GM19467 (cell line): ENCODE measurements at regions not wholly inside any gene's neighbourhood (a gene's known extent, or its start where the extent isn't known, plus 50 kb on each side); places are given as distances from the start of the nearest gene placed in this dataset.

Experiments
- ATAC-seq: cut with Tn5 transposase; IDR thresholded peaks from one replicate; pipeline ENCODE4 v1.9.1; 2021; ENCODE audit warnings: mild to moderate bottlenecking, moderate library complexity; ENCODE audit not compliant: unreplicated experiment

DNA sequence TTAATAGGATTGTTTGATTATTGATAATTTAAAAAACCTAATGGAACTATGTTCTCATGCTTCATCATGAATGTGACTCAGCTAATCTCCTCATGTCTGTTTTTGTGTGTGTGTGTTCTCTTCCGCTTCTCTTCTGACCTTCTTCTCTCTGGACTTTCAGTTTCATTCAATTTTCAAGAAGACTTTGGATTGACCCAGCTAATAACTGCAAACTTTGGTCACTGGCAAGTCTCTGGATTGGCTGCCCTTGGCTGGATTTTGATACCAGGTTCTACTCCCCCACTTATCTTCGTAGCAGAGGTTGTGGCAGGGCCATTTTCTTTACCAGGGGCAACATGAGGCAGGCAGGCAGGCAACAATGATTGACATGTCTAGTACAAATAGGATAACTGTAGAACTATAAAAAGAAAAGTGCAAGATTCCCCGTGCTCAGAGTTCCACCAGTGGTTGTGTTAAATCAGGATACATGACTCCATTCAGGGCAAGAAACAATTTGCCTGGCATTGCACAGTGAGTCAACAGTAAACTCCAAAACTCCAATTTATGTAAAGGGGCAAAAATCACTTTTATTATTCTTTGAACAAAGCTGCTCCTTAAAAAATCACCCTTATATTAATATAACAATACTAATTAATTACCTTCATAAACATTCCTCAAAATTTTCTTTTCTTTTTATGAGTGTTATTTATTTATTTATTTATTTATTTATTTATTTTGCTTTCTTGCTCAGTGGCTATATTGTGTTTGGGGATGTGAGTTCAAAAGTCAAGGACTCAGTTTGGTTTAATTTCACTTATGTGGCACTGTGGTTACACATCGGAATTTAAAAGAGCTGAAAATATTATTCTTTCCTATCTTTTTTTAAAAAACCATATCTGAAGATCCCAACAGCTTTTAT lies 167.6 kb downstream of the RND3 start:
- ATAC-seq, result no peak

DNA sequence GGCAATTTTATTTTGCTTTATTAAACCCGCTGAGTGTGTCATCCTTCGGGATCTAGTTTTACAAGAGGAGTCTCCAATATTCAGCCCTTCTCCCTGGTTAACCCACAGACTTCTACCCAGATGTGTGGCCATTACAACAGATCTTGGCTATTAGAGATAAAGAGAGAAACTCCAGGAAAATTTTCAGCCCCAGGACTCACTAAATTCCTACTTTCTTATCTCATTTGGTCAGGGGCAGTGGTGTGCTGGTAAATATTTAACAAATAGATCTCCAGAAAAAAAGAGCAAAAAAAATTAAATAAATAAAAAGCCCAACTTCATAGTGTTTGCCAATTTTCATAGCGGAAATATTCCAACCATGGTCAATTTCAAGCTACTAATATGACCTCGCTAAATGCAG lies 168.4 kb downstream of the RND3 start:
- ATAC-seq, result no peak

DNA sequence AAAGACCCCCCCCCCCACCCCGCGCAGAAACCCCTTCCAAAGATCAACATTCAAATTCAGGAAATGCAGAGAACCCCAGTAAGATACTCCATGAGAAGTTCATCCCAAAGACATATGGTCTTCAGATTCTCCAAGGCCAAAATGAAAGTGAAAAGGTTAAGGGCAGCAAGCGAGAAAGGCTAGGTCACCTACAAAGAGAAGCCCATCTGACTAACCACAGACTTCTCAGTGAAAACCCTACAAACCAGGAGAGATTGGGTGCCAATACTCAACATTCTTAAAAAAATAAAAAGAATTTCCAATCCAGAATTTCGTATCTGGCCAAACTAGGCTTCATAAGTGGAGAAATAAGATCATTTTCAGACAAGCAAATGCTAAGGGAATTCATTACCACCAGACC lies 175.2 kb downstream of the RND3 start:
- ATAC-seq, result no peak

DNA sequence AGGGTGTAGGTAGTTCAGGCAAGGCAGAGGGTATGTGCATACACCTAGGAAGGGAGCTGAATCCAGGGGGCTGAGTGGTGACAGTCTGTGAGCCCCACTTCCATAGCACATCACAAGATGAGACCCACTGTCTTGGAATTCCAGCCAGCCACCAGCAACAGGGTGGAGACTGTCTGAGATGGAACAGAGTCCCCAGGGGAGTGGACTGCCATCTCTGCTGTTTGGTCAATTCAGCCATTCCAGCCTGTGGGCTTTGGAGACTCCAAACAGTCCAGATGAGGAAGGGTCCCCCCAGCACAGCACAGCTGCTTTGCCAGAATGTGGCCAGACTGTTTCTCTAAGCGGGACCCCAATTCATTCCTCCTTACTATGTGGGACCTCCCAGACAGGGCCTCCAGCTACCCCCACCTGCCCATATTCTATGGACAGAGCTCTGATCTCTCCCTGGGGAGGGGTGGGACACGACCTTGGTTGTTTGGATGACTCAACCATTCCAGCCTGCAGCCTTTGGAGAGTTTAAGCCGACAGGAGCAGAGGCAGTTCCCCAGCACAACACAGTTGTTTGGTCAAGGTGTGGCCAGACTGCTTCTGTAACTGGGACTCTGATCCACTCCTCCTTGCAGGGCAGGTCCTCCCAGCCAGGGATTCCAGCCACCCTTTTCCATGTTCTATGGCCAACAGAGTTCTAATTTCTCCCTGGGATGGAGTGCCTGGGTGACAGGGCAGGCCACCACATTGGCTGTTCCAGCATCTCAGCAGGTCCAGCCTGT lies 178.0 kb downstream of the RND3 start:
- no peak for ATAC-seq

DNA sequence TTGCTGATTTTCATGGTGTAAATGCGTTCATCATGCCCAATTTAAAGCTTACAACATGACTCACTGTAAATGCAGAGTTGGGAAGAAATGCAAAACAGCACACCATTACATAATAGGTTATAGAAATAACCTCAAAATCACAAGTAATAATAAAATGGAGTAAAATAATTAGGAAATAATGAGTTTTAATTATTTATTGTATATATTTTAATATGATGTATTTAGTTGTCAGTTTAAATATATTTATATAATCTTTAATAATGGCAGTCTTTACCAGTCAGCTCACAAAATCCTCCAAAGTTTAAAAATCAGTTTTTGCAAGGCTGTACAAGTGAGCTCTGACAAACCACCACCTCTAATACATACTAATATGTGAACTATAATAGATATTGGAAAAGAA lies 180.2 kb downstream of the RND3 start:
- ATAC-seq, result no peak

DNA sequence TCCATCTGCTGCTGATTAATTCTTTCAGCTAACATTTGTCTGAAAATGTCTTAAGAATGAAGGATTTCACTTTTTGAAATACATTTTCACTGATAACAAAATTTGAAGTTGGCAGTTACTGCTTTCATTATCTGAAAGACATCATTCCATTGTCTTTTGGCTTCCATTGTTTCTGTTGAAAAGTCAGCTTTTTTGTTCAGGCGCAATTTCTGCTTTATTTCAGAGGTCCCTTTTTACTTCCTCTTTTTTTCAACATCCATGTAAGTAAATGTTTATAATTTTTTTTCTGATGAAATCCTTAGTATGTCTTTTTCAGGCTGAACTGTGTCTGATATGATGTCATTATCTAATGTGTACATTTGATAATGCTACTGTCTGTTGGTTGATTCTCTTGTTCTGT lies 184.2 kb downstream of the RND3 start:
- no peak for ATAC-seq

DNA sequence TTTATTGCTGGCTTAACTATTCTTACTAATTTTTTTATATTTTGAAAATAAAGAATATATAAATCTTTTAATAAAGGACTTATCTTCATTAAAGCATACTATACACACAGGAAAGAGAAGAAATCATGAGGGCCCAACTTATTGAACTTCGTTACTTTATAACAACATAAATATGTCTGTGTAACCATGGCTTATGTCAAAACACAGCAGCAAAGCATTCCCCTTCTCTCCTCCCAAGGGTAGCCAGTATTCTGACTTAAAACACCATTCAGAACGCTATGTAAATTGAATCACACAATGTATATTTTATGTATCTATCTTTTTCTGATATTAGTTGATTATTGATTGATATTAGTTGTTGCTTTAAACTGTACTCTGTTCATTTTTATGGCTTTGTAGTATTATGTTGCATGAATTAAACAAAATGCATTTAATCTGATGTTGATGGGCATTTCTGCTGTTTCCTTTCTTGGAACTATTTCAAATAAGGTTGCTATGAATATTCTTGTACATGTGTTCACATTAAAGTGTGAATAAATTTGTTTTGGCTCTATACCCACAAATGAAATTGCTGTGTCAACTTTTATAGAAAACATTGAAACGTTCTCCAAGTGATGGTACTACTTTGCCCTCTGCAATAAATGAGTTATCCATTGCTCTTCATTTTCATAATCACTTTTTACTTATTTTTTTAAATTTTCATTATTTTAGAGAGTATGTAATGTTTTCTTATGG lies 188.7 kb downstream of the RND3 start:
- no peak for ATAC-seq

DNA sequence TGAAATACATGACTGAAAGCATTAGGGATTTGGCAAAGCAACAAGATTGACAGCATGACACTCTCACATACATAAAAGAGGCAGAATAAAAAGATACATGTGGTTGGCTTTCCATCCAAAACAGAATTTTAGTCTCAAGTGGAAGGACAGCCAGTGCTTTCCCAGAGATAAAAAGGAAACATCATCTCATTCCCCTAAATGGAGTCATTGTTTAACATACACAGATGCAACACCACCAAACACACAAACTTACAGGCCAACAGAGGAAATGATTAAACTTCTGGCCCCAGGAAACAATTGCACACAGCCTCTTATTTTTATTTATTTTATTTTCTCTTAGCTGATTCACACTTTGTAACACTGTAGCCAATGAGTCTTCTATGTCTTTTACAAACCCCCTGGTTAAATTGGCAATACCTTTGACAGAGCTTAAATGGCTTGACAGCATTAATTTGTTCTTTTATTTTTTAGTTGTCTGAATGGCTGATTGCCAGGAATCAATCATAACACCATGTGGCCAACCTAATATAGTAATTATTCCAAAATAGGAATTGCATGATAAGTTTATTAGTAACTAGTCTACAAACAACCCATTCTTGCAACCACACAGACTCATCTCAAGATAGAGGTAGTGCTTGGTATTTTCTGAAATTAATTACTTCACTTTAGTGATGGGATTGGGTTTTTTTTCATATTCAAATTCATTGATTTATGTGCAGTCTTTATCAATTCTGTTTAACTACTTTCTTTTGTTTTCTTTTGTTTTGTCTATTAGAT lies 190.5 kb downstream of the RND3 start:
- ATAC-seq, result no peak

DNA sequence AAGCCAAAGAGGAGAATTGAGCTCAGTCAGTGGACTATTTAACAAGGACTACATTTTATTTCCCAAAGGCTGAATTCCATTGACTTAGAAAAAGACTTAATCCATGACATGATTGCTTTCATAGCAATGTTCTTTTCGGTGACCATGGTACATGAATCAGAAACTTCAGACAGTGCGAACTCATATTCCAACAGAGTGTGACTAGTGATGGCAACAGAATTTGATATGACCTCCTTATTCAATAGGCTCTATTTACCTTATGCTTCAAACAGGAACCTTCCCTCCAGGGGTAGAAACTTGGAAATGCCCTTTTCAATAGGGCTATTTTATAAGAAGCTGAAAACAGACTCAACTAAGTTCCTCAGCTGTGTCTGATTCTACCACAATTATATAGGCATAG lies 191.9 kb downstream of the RND3 start:
- no peak for ATAC-seq

DNA sequence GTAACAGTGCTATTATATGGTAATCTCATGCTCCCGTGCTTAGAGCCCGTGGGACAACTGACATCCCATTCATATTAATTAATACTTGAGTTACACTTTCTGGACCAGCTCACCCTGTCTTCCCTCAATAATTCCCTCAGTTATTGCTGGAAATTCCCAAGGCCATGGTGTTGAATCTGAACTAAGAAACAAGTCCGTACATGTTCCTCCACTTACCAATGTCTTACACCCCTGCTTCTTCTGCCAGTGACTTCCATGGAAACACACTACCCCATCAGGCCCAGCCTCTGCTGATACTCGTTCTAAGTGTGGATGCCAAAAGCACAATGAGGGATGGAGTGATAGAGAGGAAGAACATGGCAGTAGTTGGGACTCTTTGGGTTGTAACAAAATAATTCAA lies 193.7 kb downstream of the RND3 start:
- no peak for ATAC-seq

DNA sequence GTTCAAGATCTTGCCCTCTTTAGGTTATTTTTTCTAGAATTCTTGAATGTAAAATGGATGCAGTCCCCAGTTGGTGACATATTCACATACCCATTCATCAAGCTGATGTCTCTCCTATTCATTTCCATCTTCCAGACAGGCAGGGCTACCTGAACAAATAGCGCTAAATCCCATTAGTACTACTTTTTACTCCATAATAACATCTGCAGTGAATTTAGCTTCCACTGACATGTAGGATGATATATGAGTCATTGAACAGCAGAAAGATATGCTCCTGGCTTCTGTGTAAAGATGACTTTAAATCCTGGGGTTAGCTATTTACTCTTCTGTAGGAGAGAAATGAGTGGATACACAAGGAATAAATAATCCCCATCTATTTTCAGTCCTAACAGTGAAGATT lies 194.7 kb downstream of the RND3 start:
- ATAC-seq, result no peak

DNA sequence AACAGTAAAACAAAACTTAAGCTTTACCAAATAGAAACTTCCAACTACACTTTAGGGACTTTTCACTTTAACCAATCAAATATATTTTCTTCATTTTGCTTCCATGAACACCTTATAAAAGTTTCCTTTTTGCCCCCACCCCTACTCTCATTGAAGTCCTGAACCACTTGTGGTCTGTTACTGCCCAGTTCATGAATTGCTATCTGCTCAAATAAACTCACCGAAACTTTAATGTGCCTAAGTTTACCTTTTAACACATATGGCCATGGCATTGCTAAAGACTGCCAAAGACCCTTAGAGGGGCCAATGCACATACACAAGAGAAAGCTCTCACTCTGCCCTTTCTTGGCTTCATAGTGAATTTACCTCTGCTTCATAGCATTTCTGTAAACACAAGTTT lies 195.3 kb downstream of the RND3 start:
- no peak for ATAC-seq

DNA sequence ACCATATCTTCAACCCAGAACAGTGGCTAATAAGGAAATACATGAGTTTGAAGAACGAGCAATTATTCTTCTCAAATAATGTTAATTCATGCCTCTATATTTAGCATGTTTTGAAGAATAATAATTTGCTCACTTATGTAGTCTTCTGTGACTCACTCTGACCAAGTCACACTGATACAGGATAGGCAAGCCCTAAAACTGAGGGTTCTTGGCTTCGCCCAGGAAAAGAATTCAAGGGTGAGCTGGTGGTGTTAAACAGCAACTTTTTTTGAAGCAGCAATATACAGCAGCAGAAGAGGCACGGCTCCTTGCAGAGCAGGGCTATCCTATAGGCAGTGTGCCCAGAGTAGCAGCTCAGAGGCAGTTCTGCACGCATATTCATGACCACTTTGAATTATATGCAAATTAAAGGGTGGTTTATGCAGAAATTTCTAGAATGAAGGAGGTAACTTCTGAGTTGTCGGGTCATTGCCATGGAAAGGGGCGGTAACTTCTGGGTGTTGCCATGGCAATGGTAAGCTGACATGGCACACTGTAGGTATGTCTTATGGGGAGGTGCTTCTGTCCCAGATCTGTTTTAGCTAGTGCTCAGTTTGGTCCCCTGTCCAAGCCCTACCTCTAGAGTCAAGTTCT lies 200.6 kb downstream of the RND3 start:
- no peak for ATAC-seq

DNA sequence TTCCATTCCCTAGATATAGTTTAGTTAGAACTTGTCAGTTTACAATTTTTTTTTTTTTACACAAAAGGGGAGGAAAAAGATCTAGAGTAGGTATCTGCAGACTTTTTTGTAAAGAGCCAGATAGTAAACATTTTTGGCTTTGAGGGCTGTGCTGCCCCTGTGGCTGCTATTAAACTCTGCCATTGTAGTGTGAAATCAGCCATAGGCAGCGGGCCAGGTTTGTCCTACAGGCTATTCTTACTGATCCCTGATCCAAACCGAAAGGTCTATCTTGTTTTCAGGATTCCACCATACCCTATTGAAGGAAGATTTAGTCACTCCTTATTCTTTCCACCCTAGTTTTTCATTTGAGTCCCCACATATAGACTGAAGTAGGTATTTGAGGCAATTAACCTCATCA lies 203.4 kb downstream of the RND3 start:
- ATAC-seq, result no peak

DNA sequence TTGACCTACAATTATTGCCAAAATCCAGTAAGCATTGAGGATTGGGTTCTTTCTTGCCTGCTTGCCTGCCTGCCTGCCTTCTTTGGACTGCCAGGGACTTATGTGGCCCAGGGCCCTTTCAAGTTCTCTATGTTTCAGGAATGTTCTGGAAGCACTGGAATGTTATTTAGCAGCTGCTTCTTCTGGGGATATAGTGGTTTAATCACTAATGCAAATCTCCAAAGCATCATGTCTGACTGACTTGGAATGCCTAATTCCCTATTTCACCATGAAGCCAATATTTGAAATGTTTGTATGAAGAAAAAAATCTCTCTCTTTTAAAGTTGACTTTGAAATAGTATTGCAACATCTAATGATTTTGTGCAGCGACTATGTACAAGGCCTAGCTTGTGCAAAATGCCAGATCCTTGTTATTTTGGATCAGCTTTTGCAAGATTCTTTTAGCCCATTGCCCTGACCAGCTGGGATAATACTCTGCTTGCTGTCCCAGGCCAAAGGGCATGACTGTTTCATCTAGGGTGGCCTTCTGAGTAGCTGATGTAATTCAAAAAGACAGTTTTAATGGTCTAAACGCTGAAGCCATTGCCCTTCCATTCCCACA lies 204.6 kb downstream of the RND3 start:
- no peak for ATAC-seq

DNA sequence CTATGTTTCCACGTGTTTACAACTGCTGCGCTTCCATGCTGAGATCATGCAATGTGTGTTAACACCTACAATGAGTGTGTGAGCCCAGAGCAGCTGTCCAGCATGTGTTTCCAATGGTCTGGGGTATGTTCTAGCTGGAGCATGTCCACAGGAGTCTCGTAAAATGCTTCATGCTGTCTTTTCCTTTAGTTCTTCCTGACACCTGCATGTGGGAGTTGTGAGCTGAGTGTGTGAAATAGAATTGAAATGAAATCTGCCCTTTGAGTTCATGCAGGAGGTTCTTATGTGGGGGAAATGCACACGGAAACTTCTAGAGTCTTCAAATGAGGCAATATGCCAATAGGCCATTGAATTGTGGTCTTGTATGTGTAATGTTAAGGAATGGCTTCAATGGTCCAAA lies 205.1 kb downstream of the RND3 start:
- ATAC-seq, result no peak

DNA sequence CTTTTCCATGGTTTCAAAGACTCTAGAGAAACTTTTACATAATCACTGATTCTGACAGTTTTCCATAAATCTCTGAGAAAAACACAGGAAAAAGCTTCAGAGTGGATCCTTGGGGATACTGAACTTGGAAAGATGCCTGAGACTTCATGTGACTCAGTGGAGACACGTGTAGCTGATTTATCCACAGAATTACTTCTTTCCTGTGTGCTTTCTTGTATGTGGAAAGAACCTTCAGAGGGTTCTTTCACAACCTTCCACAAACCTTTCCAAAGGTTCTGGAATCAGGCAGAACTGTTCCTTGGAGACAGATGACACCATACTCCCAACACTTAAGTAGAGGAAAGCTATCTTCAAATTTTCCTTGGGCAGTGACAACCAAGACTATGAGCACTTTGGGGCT lies 207.2 kb downstream of the RND3 start:
- ATAC-seq, result no peak

DNA sequence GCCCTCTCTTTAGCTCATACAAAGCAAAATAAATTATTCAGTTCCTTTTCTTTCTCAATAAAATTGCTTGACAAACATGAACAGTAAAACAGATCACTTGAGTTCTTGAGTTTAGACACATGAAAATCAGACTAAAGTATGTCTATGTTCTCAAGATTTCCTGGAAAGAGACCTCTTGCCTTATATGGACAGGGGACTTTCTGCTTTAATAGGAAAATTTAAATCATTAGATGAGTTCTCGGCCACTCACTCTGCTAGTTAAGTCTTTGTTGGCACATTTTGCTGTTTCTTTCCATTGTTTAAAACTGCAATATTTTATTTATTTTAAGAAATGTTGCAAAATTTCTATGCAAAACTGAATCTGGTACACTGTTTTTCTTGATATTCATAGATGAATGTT lies 207.8 kb downstream of the RND3 start:
- ATAC-seq, result no peak

DNA sequence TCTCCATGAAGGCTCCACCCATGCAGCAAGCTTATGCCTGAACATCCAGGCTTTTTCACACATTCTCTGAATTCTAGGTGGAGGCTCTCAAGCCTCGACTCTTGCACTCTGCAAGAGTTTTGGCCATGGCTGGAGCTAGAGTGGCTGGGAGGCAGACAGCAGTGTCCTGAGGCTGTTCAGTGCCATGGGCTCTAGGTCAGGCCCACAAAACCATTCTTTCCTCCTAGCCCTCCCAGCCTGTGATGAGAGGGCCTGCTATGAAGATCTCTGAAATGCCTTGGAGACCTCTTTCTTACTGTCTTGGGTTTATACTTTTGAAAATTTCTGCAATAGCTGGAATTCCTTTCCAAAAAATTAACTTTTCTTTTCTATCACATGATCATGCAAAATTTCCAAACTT lies 210.7 kb downstream of the RND3 start:
- no peak for ATAC-seq

DNA sequence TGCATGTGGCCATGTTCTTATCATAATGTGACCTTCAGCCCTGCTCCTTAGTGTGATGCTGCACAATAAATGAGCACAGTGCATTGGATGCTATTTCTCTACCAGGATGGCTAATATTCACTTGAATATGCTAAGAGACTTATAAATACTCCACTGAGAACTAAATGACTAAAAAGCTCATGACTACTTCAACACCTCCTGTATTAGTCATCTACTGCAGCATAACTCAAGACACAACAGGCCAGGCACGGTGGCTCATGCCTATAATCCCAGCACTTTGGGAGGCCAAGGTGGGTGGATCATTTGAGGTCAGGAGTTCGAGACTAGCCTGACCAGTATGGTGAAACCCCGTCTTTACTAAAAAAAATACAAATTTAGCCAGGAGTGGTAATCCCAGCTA lies 213.4 kb downstream of the RND3 start:
- no peak for ATAC-seq
